Tibial nerve (tissue), 4 donors: ENCODE measurements at regions not wholly inside any gene's neighbourhood (a gene's known extent, or its start where the extent isn't known, plus 50 kb on each side); places are given as distances from the start of the nearest gene placed in this dataset.

Source experiments
- DNase-seq, 2 donors: peaks; one replicate each; pipeline ENCODE4 v3.0.0-alpha.2; 2019; ENCODE audit warnings: low spot score in 2 of 2
- H3K27ac ChIP-seq, 4 donors: fragments of 200-600 bp; sonication (generic) in 3 of 4; one replicate each; pipeline ENCODE4 v1.5.1; 2017 to 2019; ENCODE audit warnings: mild to moderate bottlenecking in 1 of 4
- H3K27me3 ChIP-seq, 2 donors: fragments of 200-600 bp; sonication (generic) in 1 of 2; one replicate each; pipeline versions ENCODE4 v1.5.1 to v1.6.0; 2017 to 2019
- H3K36me3 ChIP-seq, 3 donors: fragments of 200-600 bp; sonication (generic); one replicate each; pipeline ENCODE4 v1.5.1; 2018 to 2019
- H3K4me1 ChIP-seq, 4 donors: fragments of 200-600 bp; sonication (generic) in 3 of 4; one replicate each; pipeline ENCODE4 v1.5.1; 2017 to 2019
- H3K4me3 ChIP-seq, 4 donors: fragments of 200-600 bp; sonication (generic) in 3 of 4; one replicate each; pipeline ENCODE4 v1.5.1; 2017 to 2019; ENCODE audit warnings: mild to moderate bottlenecking in 1 of 4, moderate library complexity in 1 of 4
- H3K9me3 ChIP-seq, 4 donors: fragments of 200-600 bp; sonication (generic) in 3 of 4; one replicate each; pipeline ENCODE4 v1.5.1; 2017 to 2019
- EP300 ChIP-seq, 2 donors: sonication (generic); formaldehyde crosslinking; IDR thresholded peaks; one replicate each; pipeline ENCODE4 v1.6.1; 2017; ENCODE audit warnings: antibody characterized with exemption in 2 of 2, mild to moderate bottlenecking in 1 of 2
- POLR2A ChIP-seq, 2 donors: fragments of 450-650 bp; IDR thresholded peaks; one replicate each; pipeline ENCODE4 v1.6.1; 2017; ENCODE audit warnings: antibody characterized with exemption in 2 of 2, mild to moderate bottlenecking in 2 of 2, moderate library complexity in 2 of 2
- WGBS, 2 donors: methylation state at CpG; one replicate each; pipeline ENCODE4 v1.1.5; 2018; 5-methylcytosine and 5-hydroxymethylcytosine counted together
- TF ChIP-seq, protein P1 (sequence below), 5 experiments: fragments of 200-600 bp in 3 of 5; fragments of 450-650 bp in 2 of 5; sonication (generic) in 3 of 5; IDR thresholded peaks; one replicate each; pipeline ENCODE4 v1.5.1; 2016 to 2019; ENCODE audit warnings: antibody characterized with exemption in 5 of 5, mild to moderate bottlenecking in 3 of 5, moderate library complexity in 2 of 5

DNA sequence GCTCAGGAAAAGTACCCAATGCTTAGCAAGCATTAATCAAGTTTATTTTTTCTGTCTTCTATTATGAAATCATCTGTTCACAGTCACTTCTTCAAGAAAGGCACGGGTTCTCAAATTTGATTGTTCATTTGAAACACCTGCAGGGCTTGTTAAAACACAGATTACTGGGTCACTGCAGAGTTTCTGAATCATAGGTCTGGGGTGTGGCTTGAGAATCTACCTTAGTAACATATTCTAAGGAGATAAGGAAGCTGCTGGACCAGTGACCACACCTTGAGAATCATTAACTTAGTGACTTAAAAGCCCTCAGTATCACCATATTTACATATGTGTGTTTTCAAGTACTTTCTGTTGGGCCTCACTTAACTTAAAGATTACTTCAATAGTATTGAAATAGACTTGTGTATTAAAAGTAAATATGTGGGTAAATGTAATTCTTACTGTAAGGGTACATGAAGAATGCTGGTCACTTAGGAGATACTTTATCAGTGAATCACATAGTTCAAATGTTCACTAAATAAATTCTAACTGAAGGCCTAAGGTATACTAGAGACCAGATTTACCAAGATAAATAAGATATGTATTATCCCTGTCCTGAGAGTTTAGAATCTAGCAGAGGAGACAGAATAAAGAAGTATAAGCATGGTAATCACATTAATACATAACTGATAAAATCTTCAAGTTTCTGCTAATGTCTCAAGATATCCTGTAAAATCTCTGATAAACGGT is 1342.1 kb upstream of the C9orf72 start:
- Histone ChIP-seq H3K27ac (no peak overlapping the region), H3K36me3 (no peaks in the 10 kb centered on the region), H3K4me3 (no peak overlapping the region), H3K27me3 (no peaks in the 10 kb centered on the region), H3K4me1 (no peaks in the 10 kb centered on the region), H3K9me3 (no peaks in the 10 kb centered on the region)
- WGBS, 2 donors = 61 to 62% methylated on average over 2 of the region's 2 CpGs
- DNase-seq = no peak
- no peak for TF ChIP-seq EP300 (IDR thresholded peaks at IDR 0.05)
- TF ChIP-seq, protein P1, sequence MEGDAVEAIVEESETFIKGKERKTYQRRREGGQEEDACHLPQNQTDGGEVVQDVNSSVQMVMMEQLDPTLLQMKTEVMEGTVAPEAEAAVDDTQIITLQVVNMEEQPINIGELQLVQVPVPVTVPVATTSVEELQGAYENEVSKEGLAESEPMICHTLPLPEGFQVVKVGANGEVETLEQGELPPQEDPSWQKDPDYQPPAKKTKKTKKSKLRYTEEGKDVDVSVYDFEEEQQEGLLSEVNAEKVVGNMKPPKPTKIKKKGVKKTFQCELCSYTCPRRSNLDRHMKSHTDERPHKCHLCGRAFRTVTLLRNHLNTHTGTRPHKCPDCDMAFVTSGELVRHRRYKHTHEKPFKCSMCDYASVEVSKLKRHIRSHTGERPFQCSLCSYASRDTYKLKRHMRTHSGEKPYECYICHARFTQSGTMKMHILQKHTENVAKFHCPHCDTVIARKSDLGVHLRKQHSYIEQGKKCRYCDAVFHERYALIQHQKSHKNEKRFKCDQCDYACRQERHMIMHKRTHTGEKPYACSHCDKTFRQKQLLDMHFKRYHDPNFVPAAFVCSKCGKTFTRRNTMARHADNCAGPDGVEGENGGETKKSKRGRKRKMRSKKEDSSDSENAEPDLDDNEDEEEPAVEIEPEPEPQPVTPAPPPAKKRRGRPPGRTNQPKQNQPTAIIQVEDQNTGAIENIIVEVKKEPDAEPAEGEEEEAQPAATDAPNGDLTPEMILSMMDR (IDR thresholded peaks at IDR 0.05) = no peak
- TF ChIP-seq POLR2A (IDR thresholded peaks at IDR 0.05) = no peak

DNA sequence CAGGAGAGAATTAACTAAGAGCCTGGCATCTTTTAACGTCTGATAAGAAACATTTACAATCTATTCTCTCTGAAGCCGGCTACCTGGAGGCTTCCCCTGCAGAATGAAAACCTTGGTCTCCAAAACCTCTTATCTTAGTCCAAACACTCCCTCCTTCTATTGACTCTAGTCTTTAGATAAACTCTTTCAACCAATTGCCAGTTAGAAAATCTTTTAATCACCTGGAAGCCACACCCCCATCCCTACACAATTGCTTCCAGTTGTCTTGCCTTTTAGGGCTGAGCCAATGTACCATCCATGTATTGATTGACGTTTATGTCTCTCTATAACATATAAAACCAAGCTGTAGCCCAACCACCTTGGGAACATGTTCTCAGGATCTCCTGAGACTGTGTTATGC is 1343.1 kb upstream of the C9orf72 start:
- 84 to 87% methylated on average over 3 of the region's 3 CpGs for WGBS, 2 donors
- H3K4me1 ChIP-seq = no peaks in the 10 kb centered on the region
- H3K27me3 ChIP-seq = no peaks in the 10 kb centered on the region
- no peak for DNase-seq
- no peaks in the 10 kb centered on the region for H3K9me3 ChIP-seq
- H3K4me3 ChIP-seq = no peak overlapping the region
- no peaks in the 10 kb centered on the region for H3K36me3 ChIP-seq
- TF ChIP-seq, protein P1 (IDR thresholded peaks at IDR 0.05) = no peak
- TF ChIP-seq EP300 (IDR thresholded peaks at IDR 0.05) (no peak), POLR2A (IDR thresholded peaks at IDR 0.05) (no peak)
- no peak overlapping the region for H3K27ac ChIP-seq

DNA sequence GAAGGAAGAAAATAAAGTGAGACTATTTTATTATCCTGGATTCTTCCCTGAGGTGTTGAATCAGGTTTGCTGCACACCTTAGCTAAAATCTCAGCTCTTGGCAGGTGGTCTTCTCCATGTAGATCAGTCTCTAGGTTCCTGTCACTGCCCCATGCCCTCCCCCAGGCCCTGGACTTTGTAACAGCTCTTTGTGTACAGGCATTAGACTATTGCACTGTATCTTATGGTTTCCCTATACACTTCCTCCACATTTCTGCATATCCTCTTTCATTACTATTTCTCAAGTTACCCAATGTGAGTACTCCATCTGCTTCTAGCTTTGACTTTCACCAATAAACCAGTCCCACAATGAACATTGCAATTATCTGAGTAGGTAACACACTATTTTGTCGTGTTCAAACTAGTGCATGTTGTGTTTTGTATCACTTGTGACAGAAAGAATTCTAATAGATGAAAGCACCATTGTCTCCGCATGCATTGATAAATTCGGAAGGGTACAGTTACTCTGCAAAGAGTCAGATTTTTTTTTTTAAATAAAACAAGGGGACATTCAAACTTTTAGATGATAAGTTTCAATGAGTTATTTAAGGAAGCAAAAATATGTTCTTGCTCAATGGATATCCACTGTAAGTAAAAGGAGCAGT is 1348.7 kb upstream of the C9orf72 start:
- H3K4me1 ChIP-seq = peaks cover 0 to 12% (median 0%) of the 10 kb centered on the region in 4 donors
- WGBS, 2 donors = 53 to 60% methylated on average over 3 of the region's 3 CpGs
- no peak overlapping the region for H3K27ac ChIP-seq
- no peaks in the 10 kb centered on the region for H3K9me3 ChIP-seq
- TF ChIP-seq EP300 (IDR thresholded peaks at IDR 0.05) (no peak), POLR2A (IDR thresholded peaks at IDR 0.05) (no peak)
- TF ChIP-seq, protein P1 (IDR thresholded peaks at IDR 0.05) = no peak
- DNase-seq = no peak
- no peaks in the 10 kb centered on the region for H3K36me3 ChIP-seq
- no peak overlapping the region for H3K4me3 ChIP-seq
- no peaks in the 10 kb centered on the region for H3K27me3 ChIP-seq

DNA sequence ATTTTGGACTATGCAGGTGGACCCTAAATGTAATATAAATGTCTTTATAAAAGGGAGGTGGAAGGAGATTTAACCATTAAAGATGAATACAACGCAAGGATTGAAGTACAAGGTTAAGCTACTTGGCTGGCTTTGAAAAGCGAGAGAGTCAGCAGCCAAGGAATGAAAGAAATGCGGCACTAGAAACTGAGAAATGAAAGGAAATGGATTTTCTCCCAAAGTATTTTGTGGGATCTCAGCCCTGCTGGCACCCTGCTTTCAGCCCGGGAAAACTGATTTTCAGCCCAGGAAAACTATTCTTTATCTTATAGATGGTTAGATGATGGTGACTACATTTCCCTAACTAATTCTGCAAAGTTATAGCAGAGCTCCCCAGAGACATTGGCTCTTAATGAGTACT is 1349.6 kb upstream of the C9orf72 start:
- no peaks in the 10 kb centered on the region for H3K27me3 ChIP-seq
- no peak overlapping the region for H3K27ac ChIP-seq
- H3K4me1 ChIP-seq = peaks cover 0 to 12% (median 0%) of the 10 kb centered on the region in 4 donors
- no peaks in the 10 kb centered on the region for H3K36me3 ChIP-seq
- TF ChIP-seq, protein P1 (IDR thresholded peaks at IDR 0.05) = no peak
- TF ChIP-seq POLR2A (IDR thresholded peaks at IDR 0.05) = no peak
- no peak for TF ChIP-seq EP300 (IDR thresholded peaks at IDR 0.05)
- no peaks in the 10 kb centered on the region for H3K9me3 ChIP-seq
- DNase-seq = no peak
- H3K4me3 ChIP-seq = no peak overlapping the region
- 21 to 25% methylated on average over 4 of the region's 4 CpGs for WGBS, 2 donors

DNA sequence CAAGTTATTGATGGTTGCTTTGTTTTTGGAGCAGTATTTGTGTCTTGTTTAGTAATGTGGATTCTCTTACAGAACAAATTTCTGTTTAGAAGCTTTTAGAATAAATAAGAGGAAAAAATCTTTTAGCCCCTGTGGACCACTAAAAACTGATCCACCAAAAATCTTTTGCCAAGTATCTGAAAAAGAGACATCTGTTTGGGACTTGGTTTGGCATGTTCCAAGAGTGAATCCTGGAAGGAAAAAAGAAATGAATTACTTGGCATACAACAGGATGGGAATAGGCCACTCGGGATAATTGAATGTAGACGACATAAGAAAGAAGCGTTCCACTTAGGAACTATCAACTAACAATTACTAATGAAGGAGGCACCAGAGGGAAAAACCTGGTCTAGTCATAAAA is 1350.1 kb upstream of the C9orf72 start:
- H3K9me3 ChIP-seq = no peaks in the 10 kb centered on the region
- no peaks in the 10 kb centered on the region for H3K36me3 ChIP-seq
- TF ChIP-seq, protein P1 (IDR thresholded peaks at IDR 0.05) = no peak
- no peak for TF ChIP-seq EP300 (IDR thresholded peaks at IDR 0.05)
- H3K27me3 ChIP-seq = no peaks in the 10 kb centered on the region
- WGBS, 2 donors = 20 to 24% methylated on average over 3 of the region's 3 CpGs
- DNase-seq = no peak
- H3K27ac ChIP-seq = no peak overlapping the region
- H3K4me3 ChIP-seq = no peak overlapping the region
- peaks cover 0 to 12% (median 0%) of the 10 kb centered on the region in 4 donors for H3K4me1 ChIP-seq
